ENCODE measurements at regions not wholly inside any gene's neighbourhood (a gene's known extent, or its start where the extent isn't known, plus 50 kb on each side); places are given as distances from the start of the nearest gene placed in this dataset.

DNA sequence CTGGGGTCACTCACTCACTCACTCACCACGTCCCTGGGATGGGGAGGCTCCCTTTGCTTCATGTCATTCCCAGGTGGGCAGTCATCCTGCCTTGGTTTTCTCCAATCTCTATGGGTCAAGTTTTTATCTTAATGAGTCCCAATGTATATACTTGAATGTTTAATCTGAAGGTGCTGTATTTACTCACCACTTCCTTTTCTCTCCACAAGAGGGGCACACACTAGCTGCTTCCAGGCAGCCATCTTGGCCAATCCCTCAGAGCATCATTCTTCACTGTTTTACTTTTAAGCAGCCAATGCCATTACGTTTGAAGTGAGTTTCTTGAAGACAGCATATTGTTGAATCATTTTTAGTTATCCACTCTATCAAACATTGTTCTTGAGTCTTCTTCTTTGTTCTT lies 153.4 kb upstream of the ARSJ start:
- TF ChIP-seq, protein P1, sequence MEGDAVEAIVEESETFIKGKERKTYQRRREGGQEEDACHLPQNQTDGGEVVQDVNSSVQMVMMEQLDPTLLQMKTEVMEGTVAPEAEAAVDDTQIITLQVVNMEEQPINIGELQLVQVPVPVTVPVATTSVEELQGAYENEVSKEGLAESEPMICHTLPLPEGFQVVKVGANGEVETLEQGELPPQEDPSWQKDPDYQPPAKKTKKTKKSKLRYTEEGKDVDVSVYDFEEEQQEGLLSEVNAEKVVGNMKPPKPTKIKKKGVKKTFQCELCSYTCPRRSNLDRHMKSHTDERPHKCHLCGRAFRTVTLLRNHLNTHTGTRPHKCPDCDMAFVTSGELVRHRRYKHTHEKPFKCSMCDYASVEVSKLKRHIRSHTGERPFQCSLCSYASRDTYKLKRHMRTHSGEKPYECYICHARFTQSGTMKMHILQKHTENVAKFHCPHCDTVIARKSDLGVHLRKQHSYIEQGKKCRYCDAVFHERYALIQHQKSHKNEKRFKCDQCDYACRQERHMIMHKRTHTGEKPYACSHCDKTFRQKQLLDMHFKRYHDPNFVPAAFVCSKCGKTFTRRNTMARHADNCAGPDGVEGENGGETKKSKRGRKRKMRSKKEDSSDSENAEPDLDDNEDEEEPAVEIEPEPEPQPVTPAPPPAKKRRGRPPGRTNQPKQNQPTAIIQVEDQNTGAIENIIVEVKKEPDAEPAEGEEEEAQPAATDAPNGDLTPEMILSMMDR (IDR thresholded peaks at IDR 0.05): no peak
- TF ChIP-seq POLR2A (IDR thresholded peaks at IDR 0.05): no peak
